ENCODE measurements at regions not wholly inside any gene's neighbourhood (a gene's known extent, or its start where the extent isn't known, plus 50 kb on each side); places are given as distances from the start of the nearest gene placed in this dataset.

- no peak for TF ChIP-seq CTCF (conservative IDR thresholded peaks at IDR 0.05; ENCODE audit: low read depth, low read length)
- TF ChIP-seq RCOR1 (IDR thresholded peaks at IDR 0.05; ENCODE audit: insufficient replicate concordance, low read length): no peak
- TF ChIP-seq FOS (IDR thresholded peaks at IDR 0.05; ENCODE audit: low read depth, low read length): no peak
- no peak for TF ChIP-seq MAFK (IDR thresholded peaks at IDR 0.05; ENCODE audit: low read depth, low read length)
Measured at GRCh38 chr9:113701774-113702755, 174.0 kb upstream of the ZNF618 start.

Measured in IMR-90 (cell line).